ENCODE measurements at regions not wholly inside any gene's neighbourhood (a gene's known extent, or its start where the extent isn't known, plus 50 kb on each side); places are given as distances from the start of the nearest gene placed in this dataset.

DNA sequence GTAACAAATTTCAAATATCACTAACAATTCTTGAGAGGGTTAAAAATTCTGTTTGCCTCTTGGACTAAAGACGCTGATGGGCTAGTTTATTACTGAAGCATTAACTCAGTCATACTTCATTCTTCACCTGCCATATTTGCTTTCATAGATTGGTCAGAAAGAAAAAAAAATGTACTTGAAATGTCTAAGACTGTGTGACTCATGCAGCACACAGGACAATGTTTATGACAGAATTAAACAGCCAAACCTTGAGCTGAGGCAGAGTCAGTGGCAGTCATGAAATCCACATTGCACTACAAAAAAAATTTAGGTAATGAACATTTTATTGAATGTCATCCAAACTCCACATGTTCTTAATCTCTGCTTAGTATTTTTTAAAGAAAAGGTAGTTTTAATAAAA lies 135.6 kb downstream of the PRR20E start:
- Histone ChIP-seq H3K9me3 (no peaks in the 10 kb centered on the region), H3K36me3 (no peaks in the 10 kb centered on the region), H3K27me3 (no peaks in the 10 kb centered on the region), H3K4me3 (no peak overlapping the region), H3K4me1 (no peaks in the 10 kb centered on the region), H3K27ac (no peak overlapping the region)
- intact Hi-C loops (cut with DNase I), result no loop called here
- TF ChIP-seq, protein P1, sequence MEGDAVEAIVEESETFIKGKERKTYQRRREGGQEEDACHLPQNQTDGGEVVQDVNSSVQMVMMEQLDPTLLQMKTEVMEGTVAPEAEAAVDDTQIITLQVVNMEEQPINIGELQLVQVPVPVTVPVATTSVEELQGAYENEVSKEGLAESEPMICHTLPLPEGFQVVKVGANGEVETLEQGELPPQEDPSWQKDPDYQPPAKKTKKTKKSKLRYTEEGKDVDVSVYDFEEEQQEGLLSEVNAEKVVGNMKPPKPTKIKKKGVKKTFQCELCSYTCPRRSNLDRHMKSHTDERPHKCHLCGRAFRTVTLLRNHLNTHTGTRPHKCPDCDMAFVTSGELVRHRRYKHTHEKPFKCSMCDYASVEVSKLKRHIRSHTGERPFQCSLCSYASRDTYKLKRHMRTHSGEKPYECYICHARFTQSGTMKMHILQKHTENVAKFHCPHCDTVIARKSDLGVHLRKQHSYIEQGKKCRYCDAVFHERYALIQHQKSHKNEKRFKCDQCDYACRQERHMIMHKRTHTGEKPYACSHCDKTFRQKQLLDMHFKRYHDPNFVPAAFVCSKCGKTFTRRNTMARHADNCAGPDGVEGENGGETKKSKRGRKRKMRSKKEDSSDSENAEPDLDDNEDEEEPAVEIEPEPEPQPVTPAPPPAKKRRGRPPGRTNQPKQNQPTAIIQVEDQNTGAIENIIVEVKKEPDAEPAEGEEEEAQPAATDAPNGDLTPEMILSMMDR (IDR thresholded peaks at IDR 0.05), result no peak
- ATAC-seq (no peak), DNase-seq (no peak)

DNA sequence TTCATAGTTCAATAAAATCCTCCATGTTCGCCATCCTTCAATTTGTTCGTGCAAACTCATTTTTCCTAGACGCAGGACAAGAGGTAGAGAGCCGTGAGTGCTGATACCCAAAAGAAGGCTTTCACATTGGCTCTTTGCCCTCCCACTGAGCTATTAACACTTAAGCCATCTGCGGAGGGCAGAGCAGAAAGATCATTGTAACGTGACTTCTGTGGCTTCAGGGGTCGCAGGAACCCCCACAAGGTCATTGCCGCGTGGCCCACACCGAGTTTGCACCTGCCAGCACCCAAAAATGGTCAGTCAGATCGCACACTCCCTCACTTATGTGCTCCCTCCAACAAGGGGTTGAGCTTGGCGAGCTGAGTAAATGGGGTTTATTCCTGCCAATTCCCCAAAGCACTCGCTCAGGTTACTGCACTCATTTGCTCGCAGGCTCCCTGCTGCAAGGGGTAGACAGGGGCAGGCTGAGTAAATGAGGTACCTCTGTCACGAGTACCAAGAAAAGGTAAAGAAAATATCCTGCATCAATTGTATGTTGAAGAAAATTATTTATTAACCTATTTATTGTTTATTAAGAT lies 144.1 kb downstream of the PRR20E start:
- intact Hi-C loops (cut with DNase I), result no loop called here
- no peaks in the 10 kb centered on the region for H3K27me3 ChIP-seq
- DNase-seq, result no peak
- TF ChIP-seq, protein P1 (IDR thresholded peaks at IDR 0.05), result no peak
- no peak overlapping the region for H3K4me3 ChIP-seq
- ATAC-seq, result no peak
- no peaks in the 10 kb centered on the region for H3K4me1 ChIP-seq
- no peak overlapping the region for H3K27ac ChIP-seq
- H3K9me3 ChIP-seq, result no peaks in the 10 kb centered on the region
- H3K36me3 ChIP-seq, result no peaks in the 10 kb centered on the region

DNA sequence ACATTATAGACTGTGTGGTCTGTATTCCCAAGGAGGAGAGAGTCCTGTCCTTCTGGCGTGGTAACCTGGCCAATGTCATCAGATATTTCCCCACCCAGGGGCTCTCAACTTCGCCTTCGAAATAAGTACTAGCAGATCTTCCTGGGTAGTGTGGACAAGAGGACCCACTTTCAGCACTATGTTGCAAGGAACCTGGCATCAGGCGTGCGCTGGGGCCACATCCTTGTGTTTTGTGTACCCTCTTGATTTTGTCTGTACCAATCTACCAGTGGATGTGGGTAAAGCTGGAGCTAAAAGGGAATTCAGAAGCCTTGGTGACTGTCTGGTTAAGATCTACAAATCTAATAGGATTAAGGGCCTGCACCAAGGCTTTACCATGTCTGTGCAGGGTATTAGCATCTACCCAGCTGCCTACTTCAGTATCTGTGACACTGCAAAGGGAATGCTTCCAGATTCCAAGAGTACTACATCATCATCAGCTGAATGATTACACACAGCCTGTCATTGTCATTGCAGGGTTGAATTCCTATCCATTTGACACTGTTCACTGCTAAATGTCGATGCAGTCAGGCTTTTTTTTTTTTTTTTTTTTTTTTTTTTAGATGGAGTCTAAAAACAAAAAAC lies 148.0 kb downstream of the PRR20E start:
- Histone ChIP-seq H3K27me3 (no peaks in the 10 kb centered on the region), H3K4me3 (no peak overlapping the region), H3K36me3 (no peaks in the 10 kb centered on the region), H3K27ac (no peak overlapping the region), H3K9me3 (no peaks in the 10 kb centered on the region), H3K4me1 (no peaks in the 10 kb centered on the region)
- DNase-seq, result no peak
- intact Hi-C loops (cut with DNase I), result no loop called here
- TF ChIP-seq, protein P1 (IDR thresholded peaks at IDR 0.05), result no peak
- ATAC-seq, result no peak

DNA sequence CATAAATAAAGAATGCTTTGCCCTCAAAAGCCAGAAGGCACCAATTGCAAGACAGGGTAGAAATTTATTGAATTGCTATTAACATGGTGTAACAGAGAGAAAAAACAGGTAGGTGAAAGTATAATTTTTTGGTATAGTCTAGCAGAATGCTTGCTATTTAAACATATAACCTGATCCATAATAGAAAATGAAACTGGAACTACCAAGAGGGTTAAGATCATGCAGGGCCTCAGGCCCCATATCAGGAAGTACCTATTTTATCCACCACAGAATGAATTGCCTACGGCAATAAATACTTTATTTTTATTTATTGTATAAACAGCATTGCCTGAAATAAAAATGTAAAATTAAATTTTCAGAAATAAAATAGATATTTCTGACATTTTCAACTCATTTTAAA lies 159.5 kb downstream of the PRR20E start:
- Histone ChIP-seq H3K4me1 (no peaks in the 10 kb centered on the region), H3K4me3 (no peak overlapping the region), H3K9me3 (no peaks in the 10 kb centered on the region), H3K36me3 (no peaks in the 10 kb centered on the region), H3K27ac (no peak overlapping the region), H3K27me3 (no peaks in the 10 kb centered on the region)
- ATAC-seq (no peak), DNase-seq (no peak)
- TF ChIP-seq, protein P1 (IDR thresholded peaks at IDR 0.05), result no peak
- intact Hi-C loops (cut with DNase I), result no loop called here

DNA sequence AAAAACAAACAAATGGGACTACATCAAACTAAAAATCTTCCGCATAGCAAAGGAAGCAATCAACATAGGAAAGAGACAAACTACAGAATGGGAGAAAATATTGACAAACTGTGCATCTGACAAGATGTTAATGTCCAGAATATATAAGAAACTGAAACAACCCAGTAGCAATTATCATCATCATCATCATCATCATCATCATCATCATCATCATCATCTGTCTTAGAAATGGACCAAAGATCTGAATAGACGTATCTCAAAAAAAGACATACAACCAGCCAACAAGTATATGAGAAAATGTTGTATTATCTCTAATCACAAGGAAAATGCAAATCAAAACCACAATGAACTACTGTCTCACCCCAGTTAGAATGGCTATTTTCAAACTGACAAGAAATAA lies 173.9 kb downstream of the PRR20E start:
- Histone ChIP-seq H3K27ac (no peak overlapping the region), H3K27me3 (no peaks in the 10 kb centered on the region)
- intact Hi-C loops (cut with DNase I), result no loop called here

More for the DNA sequence above, 173.9 kb downstream of the PRR20E start:
- H3K4me3 ChIP-seq, result no peak overlapping the region
- no peaks in the 10 kb centered on the region for H3K9me3 ChIP-seq
- H3K4me1 ChIP-seq, result no peaks in the 10 kb centered on the region
- DNase-seq (no peak), ATAC-seq (no peak)
- no peaks in the 10 kb centered on the region for H3K36me3 ChIP-seq
- TF ChIP-seq, protein P1 (IDR thresholded peaks at IDR 0.05), result no peak

All from upper lobe of right lung (tissue), 1 donor.